H9 (cell line): ENCODE measurements at regions not wholly inside any gene's neighbourhood (a gene's known extent, or its start where the extent isn't known, plus 50 kb on each side); places are given as distances from the start of the nearest gene placed in this dataset.

ENCODE experiments used
- DNase-seq: peaks from one replicate; pipeline ENCODE4 v3.0.0-alpha.2; 2017
- H2AFZ ChIP-seq: one replicate; pipeline ENCODE4 v1.6.1; 2013; ENCODE audit warnings: mild to moderate bottlenecking, low read length, control low read depth, moderate library complexity
- H2AK5ac ChIP-seq: 2 replicates; pipeline ENCODE4 v1.6.1; 2013; ENCODE audit warnings: low read length, control low read depth, mixed read lengths; ENCODE audit not compliant: insufficient read length
- H2BK120ac ChIP-seq: one replicate; pipeline ENCODE4 v1.6.1; 2013; ENCODE audit warnings: low read depth, mild to moderate bottlenecking, low read length, control low read depth, inconsistent platforms; ENCODE audit not compliant: poor library complexity, severe bottlenecking
- H2BK12ac ChIP-seq: 2 replicates; pipeline ENCODE4 v1.6.1; 2013; ENCODE audit warnings: low read length, control low read depth, mixed read lengths, low read depth; ENCODE audit not compliant: insufficient read length
- H2BK15ac ChIP-seq: 2 replicates; pipeline ENCODE4 v1.6.1; 2013; ENCODE audit warnings: low read depth, low read length, control low read depth
- H2BK20ac ChIP-seq: one replicate; pipeline ENCODE4 v1.6.1; 2013; ENCODE audit warnings: low read depth, mild to moderate bottlenecking, low read length, control low read depth, inconsistent platforms; ENCODE audit not compliant: poor library complexity, severe bottlenecking
- H2BK5ac ChIP-seq: 2 replicates; pipeline ENCODE4 v1.6.1; 2013; ENCODE audit warnings: low read length, control low read depth, mixed read lengths; ENCODE audit not compliant: insufficient read length
- H3K14ac ChIP-seq: 2 replicates; pipeline ENCODE4 v1.6.1; 2013; ENCODE audit warnings: low read length, control low read depth; ENCODE audit not compliant: insufficient read depth
- H3K18ac ChIP-seq: 2 replicates; pipeline ENCODE4 v1.6.1; 2013; ENCODE audit warnings: low read depth, mild to moderate bottlenecking, mixed read lengths, low read length, control low read depth; ENCODE audit not compliant: insufficient read length
- H3K23ac ChIP-seq: 2 replicates; pipeline ENCODE4 v1.6.1; 2013; ENCODE audit warnings: low read length, control low read depth, mixed read lengths, low read depth; ENCODE audit not compliant: insufficient read length
- H3K23me2 ChIP-seq: 2 replicates; pipeline ENCODE4 v1.6.1; 2013; ENCODE audit warnings: low read depth, mild to moderate bottlenecking, mixed read lengths, low read length, control low read depth; ENCODE audit not compliant: insufficient read length, poor library complexity, severe bottlenecking
- H3K27ac ChIP-seq: 2 replicates; pipeline ENCODE4 v1.5.1; 2013; ENCODE audit warnings: low read length, control low read depth, mixed read lengths, low read depth; ENCODE audit not compliant: insufficient read length
- H3K27me3 ChIP-seq: 2 replicates; pipeline ENCODE4 v1.6.1; 2013; ENCODE audit warnings: low read length, control low read depth, inconsistent platforms; ENCODE audit not compliant: insufficient read depth
- H3K4ac ChIP-seq: 2 replicates; pipeline ENCODE4 v1.6.1; 2013; ENCODE audit warnings: low read depth, mild to moderate bottlenecking, control low read depth, inconsistent platforms, low read length, moderate library complexity
- H3K4me1 ChIP-seq: 2 replicates; pipeline ENCODE4 v1.6.1; 2013; ENCODE audit warnings: low read length, control low read depth, inconsistent platforms; ENCODE audit not compliant: insufficient read depth
- H3K4me2 ChIP-seq: 2 replicates; pipeline ENCODE4 v1.6.1; 2013; ENCODE audit warnings: low read length, control low read depth, mixed read lengths; ENCODE audit not compliant: insufficient read length, insufficient read depth
- H3K56ac ChIP-seq: 2 replicates; pipeline ENCODE4 v1.6.1; 2013; ENCODE audit warnings: low read depth, mild to moderate bottlenecking, mixed read lengths, low read length, control low read depth; ENCODE audit not compliant: insufficient read length
- H3K79me1 ChIP-seq: 2 replicates; pipeline ENCODE4 v1.6.1; 2013; ENCODE audit warnings: low read depth, mild to moderate bottlenecking, moderate library complexity, low read length, control low read depth, inconsistent platforms; ENCODE audit not compliant: insufficient read depth, poor library complexity, severe bottlenecking
- H3K79me2 ChIP-seq: 2 replicates; pipeline ENCODE4 v1.6.1; 2013; ENCODE audit warnings: low read length, control low read depth, inconsistent platforms; ENCODE audit not compliant: insufficient read depth
- H3K9ac ChIP-seq: 2 replicates; pipeline ENCODE4 v1.6.1; 2013; ENCODE audit warnings: low read length, control low read depth, mixed read lengths; ENCODE audit not compliant: insufficient read length; ENCODE audit errors: extremely low read depth
- H3K9me3 ChIP-seq: one replicate; pipeline ENCODE4 v1.6.1; 2013; ENCODE audit warnings: low read depth, low read length, inconsistent platforms; ENCODE audit not compliant: control insufficient read depth
- H3T11ph ChIP-seq: one replicate; pipeline ENCODE4 v1.6.1; 2013; ENCODE audit warnings: mild to moderate bottlenecking, low read length, control low read depth, inconsistent platforms
- H4K20me1 ChIP-seq: one replicate; pipeline ENCODE4 v1.6.1; 2013; ENCODE audit not compliant: control insufficient read depth, insufficient read length, insufficient read depth
- H4K5ac ChIP-seq: 2 replicates; pipeline ENCODE4 v1.6.1; 2013; ENCODE audit warnings: low read depth, mild to moderate bottlenecking, mixed read lengths, low read length, control low read depth; ENCODE audit not compliant: insufficient read length
- H4K8ac ChIP-seq: replicated peaks from 2 replicates; pipeline ENCODE4 v1.6.1; 2013; ENCODE audit warnings: low read length, control low read depth, mixed read lengths, low read depth; ENCODE audit not compliant: insufficient read length
- H4K91ac ChIP-seq: 2 replicates; pipeline ENCODE4 v1.6.1; 2013; ENCODE audit warnings: low read depth, mild to moderate bottlenecking, moderate library complexity, mixed read lengths, low read length, control low read depth; ENCODE audit not compliant: insufficient read length
- H3K27ac Mint-ChIP-seq, 3 experiments: 2 replicates in 2 of 3; 3 replicates in 1 of 3; pipeline ENCODE4 v1.8.0; 2020 to 2021; ENCODE audit warnings: mixed read lengths in 3 of 3, mild to moderate bottlenecking in 1 of 3, moderate library complexity in 1 of 3
- H3K27me3 Mint-ChIP-seq: 2 replicates; pipeline ENCODE4 v1.8.0; 2021; ENCODE audit warnings: low read depth, mild to moderate bottlenecking, moderate library complexity, mixed read lengths
- H3K36me3 Mint-ChIP-seq, 3 experiments: 2 replicates in 2 of 3; 3 replicates in 1 of 3; pipeline ENCODE4 v1.8.0; 2020 to 2021; ENCODE audit warnings: low read depth in 3 of 3, mixed read lengths in 3 of 3; ENCODE audit not compliant: insufficient read depth in 1 of 3
- H3K4me1 Mint-ChIP-seq, 2 experiments: 2 replicates each; pipeline ENCODE4 v1.8.0; 2020; ENCODE audit warnings: mixed read lengths in 2 of 2
- H3K4me3 Mint-ChIP-seq, 2 experiments: 2 replicates in 1 of 2; 3 replicates in 1 of 2; pipeline ENCODE4 v1.8.0; 2020 to 2021; ENCODE audit warnings: mild to moderate bottlenecking in 2 of 2, mixed read lengths in 2 of 2, moderate library complexity in 1 of 2
- H3K9me3 Mint-ChIP-seq, 2 experiments: 2 replicates in 1 of 2; 3 replicates in 1 of 2; pipeline ENCODE4 v1.8.0; 2020; ENCODE audit warnings: mild to moderate bottlenecking in 2 of 2, mixed read lengths in 2 of 2, moderate library complexity in 1 of 2
- WGBS: extraction: QIAGEN DNeasy Blood & Tissue Kit; methylation state at CpG from one replicate; pipeline ENCODE4 v1.1.7; 2013; ENCODE audit warnings: missing lambda C conversion rate, low lambda C conversion rate, mixed read lengths; ENCODE audit not compliant: insufficient read length; ENCODE audit errors: extremely low coverage; 5-methylcytosine and 5-hydroxymethylcytosine counted together
- TF ChIP-seq, protein P1 (sequence below): fragments of 200-600 bp; sonication (generic); conservative IDR thresholded peaks from 3 replicates; pipeline ENCODE4 v1.8.0; 2021; ENCODE audit warnings: antibody characterized with exemption, mild to moderate bottlenecking

DNA sequence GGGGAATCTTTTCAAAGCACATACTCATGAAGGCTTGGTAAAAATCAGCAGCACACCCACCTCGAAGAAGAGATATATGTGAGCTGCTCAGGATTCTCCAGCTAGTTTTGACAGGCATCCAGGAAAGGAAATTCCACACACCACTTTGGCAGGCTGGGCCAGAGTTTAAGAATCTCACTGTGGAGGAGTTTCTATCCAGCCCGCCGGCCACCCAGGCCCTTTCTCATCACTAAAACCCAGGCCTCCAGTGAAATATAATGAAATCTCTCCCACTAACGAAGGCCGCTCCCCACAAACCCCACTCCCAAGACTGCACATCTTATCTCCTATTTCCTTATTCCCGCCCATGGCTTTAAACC, 202.0 kb downstream of the GLI2 start:
- H2AK5ac ChIP-seq = no peak overlapping the region
- no peaks in the 10 kb centered on the region for H3K23me2 ChIP-seq
- H3K4ac ChIP-seq = no peak overlapping the region
- H2BK12ac ChIP-seq = no peak overlapping the region
- no peak overlapping the region for H2BK5ac ChIP-seq
- no peak overlapping the region for H3K23ac ChIP-seq
- TF ChIP-seq, protein P1, sequence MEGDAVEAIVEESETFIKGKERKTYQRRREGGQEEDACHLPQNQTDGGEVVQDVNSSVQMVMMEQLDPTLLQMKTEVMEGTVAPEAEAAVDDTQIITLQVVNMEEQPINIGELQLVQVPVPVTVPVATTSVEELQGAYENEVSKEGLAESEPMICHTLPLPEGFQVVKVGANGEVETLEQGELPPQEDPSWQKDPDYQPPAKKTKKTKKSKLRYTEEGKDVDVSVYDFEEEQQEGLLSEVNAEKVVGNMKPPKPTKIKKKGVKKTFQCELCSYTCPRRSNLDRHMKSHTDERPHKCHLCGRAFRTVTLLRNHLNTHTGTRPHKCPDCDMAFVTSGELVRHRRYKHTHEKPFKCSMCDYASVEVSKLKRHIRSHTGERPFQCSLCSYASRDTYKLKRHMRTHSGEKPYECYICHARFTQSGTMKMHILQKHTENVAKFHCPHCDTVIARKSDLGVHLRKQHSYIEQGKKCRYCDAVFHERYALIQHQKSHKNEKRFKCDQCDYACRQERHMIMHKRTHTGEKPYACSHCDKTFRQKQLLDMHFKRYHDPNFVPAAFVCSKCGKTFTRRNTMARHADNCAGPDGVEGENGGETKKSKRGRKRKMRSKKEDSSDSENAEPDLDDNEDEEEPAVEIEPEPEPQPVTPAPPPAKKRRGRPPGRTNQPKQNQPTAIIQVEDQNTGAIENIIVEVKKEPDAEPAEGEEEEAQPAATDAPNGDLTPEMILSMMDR = no peak
- H3K9ac ChIP-seq = no peak overlapping the region
- no peak overlapping the region for H2BK120ac ChIP-seq
- no peak overlapping the region for H3K18ac ChIP-seq
- H3K79me2 ChIP-seq = no peaks in the 10 kb centered on the region
- no peak overlapping the region for H3K14ac ChIP-seq
- H3K56ac ChIP-seq = no peak overlapping the region
- no CpG with 5 or more reads among the region's 6 CpGs for WGBS
- peaks cover 25 to 29% of the 10 kb centered on the region in 2 experiments for H3K4me1 Mint-ChIP-seq
- H2BK20ac ChIP-seq = no peak overlapping the region
- H4K5ac ChIP-seq = no peak overlapping the region
- peak overlapping the region in 2 of 3 experiments; percentile 19 to 37; a peak in 1 of 7 replicates for H3K27ac Mint-ChIP-seq
- H3K27me3 ChIP-seq = no peaks in the 10 kb centered on the region
- H3K27ac ChIP-seq = no peak overlapping the region
- H4K91ac ChIP-seq = no peak overlapping the region
- no peaks in the 10 kb centered on the region for H3K9me3 ChIP-seq
- no peaks in the 10 kb centered on the region for H3K79me1 ChIP-seq
- H3K4me1 ChIP-seq = no peaks in the 10 kb centered on the region; the same call in 1 of the 2 replicates
- DNase-seq = no peak
- H4K20me1 ChIP-seq = no peaks in the 10 kb centered on the region
- H3K9me3 Mint-ChIP-seq = no peaks in the 10 kb centered on the region
- H2AFZ ChIP-seq = no peak overlapping the region
- H4K8ac ChIP-seq = no peak overlapping the region
- H3K27me3 Mint-ChIP-seq = no peaks in the 10 kb centered on the region
- no peak overlapping the region for H3T11ph ChIP-seq
- H2BK15ac ChIP-seq = no peak overlapping the region
- H3K4me3 Mint-ChIP-seq = no peak overlapping the region
- H3K36me3 Mint-ChIP-seq = peaks cover 3 to 16% (median 15%) of the 10 kb centered on the region in 3 experiments
- no peak overlapping the region for H3K4me2 ChIP-seq
